Coronary artery (tissue), 2 donors: ENCODE measurements at regions not wholly inside any gene's neighbourhood (a gene's known extent, or its start where the extent isn't known, plus 50 kb on each side); places are given as distances from the start of the nearest gene placed in this dataset.

ENCODE experiments used
- DNase-seq: peaks from one replicate; pipeline ENCODE4 v3.0.0-alpha.2; 2017; ENCODE audit warnings: low spot score
- H3K27ac ChIP-seq, 2 donors: fragments of 200-600 bp; sonication (generic); one replicate each; pipeline ENCODE4 v1.5.1; 2016 to 2019
- H3K4me3 ChIP-seq: fragments of 200-600 bp; sonication (generic); 2 replicates; pipeline ENCODE4 v1.5.1; 2016; ENCODE audit warnings: mild to moderate bottlenecking, moderate library complexity
- TF ChIP-seq, protein P1 (sequence below): fragments of 200-600 bp; sonication (generic); IDR thresholded peaks from one replicate; pipeline ENCODE4 v1.5.1; 2019; ENCODE audit warnings: antibody characterized with exemption

DNA sequence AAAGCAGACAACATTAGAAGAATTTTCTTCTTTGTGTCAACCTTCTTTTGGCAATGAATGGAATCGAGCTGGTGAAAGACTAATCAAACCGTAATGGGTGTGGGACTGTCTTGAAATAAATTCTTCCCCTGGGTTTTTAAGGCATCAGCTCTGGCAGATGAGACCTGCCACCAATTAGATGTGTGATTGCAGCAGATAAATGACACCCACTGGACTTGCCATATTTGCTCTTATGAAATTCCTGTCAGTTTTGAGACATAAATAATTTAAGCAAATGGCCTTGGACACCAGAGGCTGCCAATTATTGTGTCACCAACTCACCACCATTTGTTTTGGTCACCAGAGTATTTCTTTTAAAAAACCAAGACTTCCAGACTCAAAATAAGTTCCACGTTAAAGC is 135.9 kb upstream of the RGMB start:
- Histone ChIP-seq H3K4me3 (no peak overlapping the region), H3K27ac (no peak overlapping the region)
- TF ChIP-seq, protein P1, sequence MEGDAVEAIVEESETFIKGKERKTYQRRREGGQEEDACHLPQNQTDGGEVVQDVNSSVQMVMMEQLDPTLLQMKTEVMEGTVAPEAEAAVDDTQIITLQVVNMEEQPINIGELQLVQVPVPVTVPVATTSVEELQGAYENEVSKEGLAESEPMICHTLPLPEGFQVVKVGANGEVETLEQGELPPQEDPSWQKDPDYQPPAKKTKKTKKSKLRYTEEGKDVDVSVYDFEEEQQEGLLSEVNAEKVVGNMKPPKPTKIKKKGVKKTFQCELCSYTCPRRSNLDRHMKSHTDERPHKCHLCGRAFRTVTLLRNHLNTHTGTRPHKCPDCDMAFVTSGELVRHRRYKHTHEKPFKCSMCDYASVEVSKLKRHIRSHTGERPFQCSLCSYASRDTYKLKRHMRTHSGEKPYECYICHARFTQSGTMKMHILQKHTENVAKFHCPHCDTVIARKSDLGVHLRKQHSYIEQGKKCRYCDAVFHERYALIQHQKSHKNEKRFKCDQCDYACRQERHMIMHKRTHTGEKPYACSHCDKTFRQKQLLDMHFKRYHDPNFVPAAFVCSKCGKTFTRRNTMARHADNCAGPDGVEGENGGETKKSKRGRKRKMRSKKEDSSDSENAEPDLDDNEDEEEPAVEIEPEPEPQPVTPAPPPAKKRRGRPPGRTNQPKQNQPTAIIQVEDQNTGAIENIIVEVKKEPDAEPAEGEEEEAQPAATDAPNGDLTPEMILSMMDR = no peak
- no peak for DNase-seq

DNA sequence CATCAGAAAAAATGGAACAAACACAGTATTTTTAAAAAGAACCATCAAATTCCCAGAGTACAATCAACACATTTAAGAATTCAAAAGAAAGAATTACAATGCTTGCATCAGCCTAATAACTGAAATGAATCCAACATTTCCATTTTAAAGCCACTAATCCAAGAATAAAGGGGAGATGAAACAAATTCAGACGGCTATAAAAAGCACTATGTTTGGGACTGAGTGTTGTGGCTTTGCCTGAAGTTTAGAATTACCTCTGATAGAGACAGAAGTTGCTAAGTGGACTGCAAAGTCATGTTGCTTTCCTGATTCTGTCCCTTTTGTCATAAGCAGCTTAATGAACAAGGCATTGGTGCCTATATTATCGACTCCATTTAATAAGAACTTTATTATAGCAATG is 135.4 kb upstream of the RGMB start:
- TF ChIP-seq, protein P1 = no peak

DNA sequence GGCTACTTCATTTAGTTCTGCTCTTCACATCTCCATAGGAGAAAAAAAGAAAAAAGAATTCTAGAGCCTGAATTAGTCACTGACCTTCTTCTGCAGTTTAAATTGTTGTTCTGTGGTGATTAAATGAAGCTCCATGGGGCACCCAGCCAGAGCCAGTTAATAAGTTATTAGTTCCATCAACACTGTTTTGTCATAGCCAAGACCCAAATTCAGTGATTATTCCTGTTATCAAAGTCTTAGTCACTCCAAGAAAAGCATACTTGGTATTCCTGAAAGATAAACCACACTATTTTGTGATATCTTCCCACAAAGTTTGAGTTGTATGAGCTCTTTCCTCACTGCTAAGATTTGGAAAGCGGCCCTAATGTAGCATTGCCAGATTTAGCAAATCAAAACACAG is 134.8 kb upstream of the RGMB start:
- TF ChIP-seq, protein P1 = no peak

More for the DNA sequence above, 135.4 kb upstream of the RGMB start:
- Histone ChIP-seq H3K4me3 (no peak overlapping the region), H3K27ac (no peak overlapping the region)
- no peak for DNase-seq

GRCh38 chr5:98639274-98639673 is 134.2 kb upstream of the RGMB start:
- Histone ChIP-seq H3K4me3 (no peak overlapping the region), H3K27ac (no peak overlapping the region)
- TF ChIP-seq, protein P1 = no peak
- no peak for DNase-seq

More for the DNA sequence above, 134.8 kb upstream of the RGMB start:
- no peak for DNase-seq
- H3K27ac ChIP-seq = no peak overlapping the region
- no peak overlapping the region for H3K4me3 ChIP-seq

- Histone ChIP-seq H3K27ac (no peak overlapping the region), H3K4me3 (no peak overlapping the region)
- no peak for DNase-seq
- TF ChIP-seq, protein P1 = no peak
Observed at GRCh38 chr5:98641671-98642070, 131.8 kb upstream of the RGMB start.

- DNase-seq = no peak
- TF ChIP-seq, protein P1 = no peak
- no peak overlapping the region for H3K4me3 ChIP-seq
- no peak overlapping the region for H3K27ac ChIP-seq
Observed at GRCh38 chr5:98643569-98643968, 129.9 kb upstream of the RGMB start.

DNA sequence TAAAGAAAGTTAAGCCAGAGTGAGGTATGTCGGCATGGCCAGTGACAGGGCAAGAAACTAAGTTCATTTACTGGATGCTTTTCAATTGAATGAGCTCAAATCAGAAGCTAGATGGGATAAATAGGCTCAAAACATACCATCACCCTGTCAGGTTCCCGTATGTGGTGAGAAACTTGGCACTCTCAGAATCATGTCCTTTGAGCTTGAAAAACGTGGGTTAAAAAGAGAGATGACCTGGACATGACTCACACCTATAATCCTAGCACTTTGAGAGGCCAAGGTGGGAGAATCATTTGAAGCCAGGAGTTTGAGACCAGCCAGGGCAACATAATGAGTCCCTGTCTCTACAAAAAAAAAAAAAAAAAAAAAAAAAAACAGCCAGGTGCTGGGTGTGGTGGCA is 121.7 kb upstream of the RGMB start:
- no peak for DNase-seq
- no peak overlapping the region for H3K27ac ChIP-seq
- TF ChIP-seq, protein P1 = no peak
- no peak overlapping the region for H3K4me3 ChIP-seq
